ENCODE measurements at regions not wholly inside any gene's neighbourhood (a gene's known extent, or its start where the extent isn't known, plus 50 kb on each side); places are given as distances from the start of the nearest gene placed in this dataset.

GRCh38 chr3:22098021-22098420 lies 347.0 kb upstream of the ZNF385D start:
- 0 out of 2 replicates have a peak, but pooled peaks have one; percentile 24 for TF ChIP-seq ISL1 (CRISPR knock-in tag; IDR thresholded peaks at IDR 0.05)
- no peak for TF ChIP-seq ZNF70 (CRISPR knock-in tag; IDR thresholded peaks at IDR 0.05)
- no peak for ATAC-seq

DNA sequence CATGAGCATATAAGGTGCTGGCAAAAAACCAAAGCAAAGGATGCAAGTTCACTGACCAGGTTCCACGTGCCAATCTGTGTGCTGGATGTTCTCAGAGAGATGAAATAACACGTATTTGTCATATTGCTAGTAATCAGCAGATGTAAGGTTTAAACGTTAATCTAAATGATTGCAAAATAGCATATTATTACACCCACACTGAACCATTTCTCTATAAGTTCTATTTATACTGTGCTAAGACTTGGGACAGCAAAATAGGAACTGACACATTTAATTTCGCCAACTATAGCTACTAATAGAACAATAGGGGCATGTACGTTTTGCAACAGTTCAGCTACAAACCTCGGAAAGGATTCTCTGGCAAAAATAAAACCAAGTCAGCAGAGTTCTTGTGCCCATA lies 350.3 kb upstream of the ZNF385D start:
- TF ChIP-seq ISL1 (CRISPR knock-in tag; IDR thresholded peaks at IDR 0.05), result no peak
- TF ChIP-seq ZNF70 (CRISPR knock-in tag; IDR thresholded peaks at IDR 0.05), result no peak
- TF ChIP-seq ZNF8 (CRISPR knock-in tag; IDR thresholded peaks at IDR 0.05), result no peak
- TF ChIP-seq TOX (CRISPR knock-in tag; IDR thresholded peaks at IDR 0.05; ENCODE audit: borderline replicate concordance), result no peak
- TF ChIP-seq, protein P1, sequence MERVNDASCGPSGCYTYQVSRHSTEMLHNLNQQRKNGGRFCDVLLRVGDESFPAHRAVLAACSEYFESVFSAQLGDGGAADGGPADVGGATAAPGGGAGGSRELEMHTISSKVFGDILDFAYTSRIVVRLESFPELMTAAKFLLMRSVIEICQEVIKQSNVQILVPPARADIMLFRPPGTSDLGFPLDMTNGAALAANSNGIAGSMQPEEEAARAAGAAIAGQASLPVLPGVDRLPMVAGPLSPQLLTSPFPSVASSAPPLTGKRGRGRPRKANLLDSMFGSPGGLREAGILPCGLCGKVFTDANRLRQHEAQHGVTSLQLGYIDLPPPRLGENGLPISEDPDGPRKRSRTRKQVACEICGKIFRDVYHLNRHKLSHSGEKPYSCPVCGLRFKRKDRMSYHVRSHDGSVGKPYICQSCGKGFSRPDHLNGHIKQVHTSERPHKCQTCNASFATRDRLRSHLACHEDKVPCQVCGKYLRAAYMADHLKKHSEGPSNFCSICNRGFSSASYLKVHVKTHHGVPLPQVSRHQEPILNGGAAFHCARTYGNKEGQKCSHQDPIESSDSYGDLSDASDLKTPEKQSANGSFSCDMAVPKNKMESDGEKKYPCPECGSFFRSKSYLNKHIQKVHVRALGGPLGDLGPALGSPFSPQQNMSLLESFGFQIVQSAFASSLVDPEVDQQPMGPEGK (CRISPR knock-in tag; IDR thresholded peaks at IDR 0.05; ENCODE audit: borderline replicate concordance), result no peak
- TF ChIP-seq PPARA (CRISPR knock-in tag; IDR thresholded peaks at IDR 0.05; ENCODE audit: borderline replicate concordance), result no peak
- no peak for TF ChIP-seq ZNF565 (CRISPR knock-in tag; conservative IDR thresholded peaks at IDR 0.05; ENCODE audit: low read depth)
- TF ChIP-seq ZC3H10 (CRISPR knock-in tag; IDR thresholded peaks at IDR 0.05), result no peak

GRCh38 chr3:22101811-22102210 lies 350.8 kb upstream of the ZNF385D start:
- no peak for ATAC-seq
- TF ChIP-seq TSHZ2 (CRISPR knock-in tag; IDR thresholded peaks at IDR 0.05), result no peak
- TF ChIP-seq GLIS3 (CRISPR knock-in tag; IDR thresholded peaks at IDR 0.05), result no peak
- TF ChIP-seq PPARA (CRISPR knock-in tag; IDR thresholded peaks at IDR 0.05; ENCODE audit: borderline replicate concordance), result no peak
- TF ChIP-seq, protein P2, sequence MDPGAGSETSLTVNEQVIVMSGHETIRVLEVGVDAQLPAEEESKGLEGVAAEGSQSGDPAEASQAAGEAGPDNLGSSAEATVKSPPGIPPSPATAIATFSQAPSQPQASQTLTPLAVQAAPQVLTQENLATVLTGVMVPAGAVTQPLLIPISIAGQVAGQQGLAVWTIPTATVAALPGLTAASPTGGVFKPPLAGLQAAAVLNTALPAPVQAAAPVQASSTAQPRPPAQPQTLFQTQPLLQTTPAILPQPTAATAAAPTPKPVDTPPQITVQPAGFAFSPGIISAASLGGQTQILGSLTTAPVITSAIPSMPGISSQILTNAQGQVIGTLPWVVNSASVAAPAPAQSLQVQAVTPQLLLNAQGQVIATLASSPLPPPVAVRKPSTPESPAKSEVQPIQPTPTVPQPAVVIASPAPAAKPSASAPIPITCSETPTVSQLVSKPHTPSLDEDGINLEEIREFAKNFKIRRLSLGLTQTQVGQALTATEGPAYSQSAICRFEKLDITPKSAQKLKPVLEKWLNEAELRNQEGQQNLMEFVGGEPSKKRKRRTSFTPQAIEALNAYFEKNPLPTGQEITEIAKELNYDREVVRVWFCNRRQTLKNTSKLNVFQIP (CRISPR knock-in tag; IDR thresholded peaks at IDR 0.05; ENCODE audit: borderline replicate concordance, low read depth), result no peak
- no peak for TF ChIP-seq TCF4 (CRISPR knock-in tag; IDR thresholded peaks at IDR 0.05; ENCODE audit: borderline replicate concordance)
- TF ChIP-seq, protein P3, sequence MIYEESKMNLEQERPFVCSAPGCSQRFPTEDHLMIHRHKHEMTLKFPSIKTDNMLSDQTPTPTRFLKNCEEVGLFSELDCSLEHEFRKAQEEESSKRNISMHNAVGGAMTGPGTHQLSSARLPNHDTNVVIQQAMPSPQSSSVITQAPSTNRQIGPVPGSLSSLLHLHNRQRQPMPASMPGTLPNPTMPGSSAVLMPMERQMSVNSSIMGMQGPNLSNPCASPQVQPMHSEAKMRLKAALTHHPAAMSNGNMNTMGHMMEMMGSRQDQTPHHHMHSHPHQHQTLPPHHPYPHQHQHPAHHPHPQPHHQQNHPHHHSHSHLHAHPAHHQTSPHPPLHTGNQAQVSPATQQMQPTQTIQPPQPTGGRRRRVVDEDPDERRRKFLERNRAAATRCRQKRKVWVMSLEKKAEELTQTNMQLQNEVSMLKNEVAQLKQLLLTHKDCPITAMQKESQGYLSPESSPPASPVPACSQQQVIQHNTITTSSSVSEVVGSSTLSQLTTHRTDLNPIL (CRISPR knock-in tag; IDR thresholded peaks at IDR 0.05; ENCODE audit: low read depth), result no peak
- no peak for TF ChIP-seq BACH2 (CRISPR knock-in tag; IDR thresholded peaks at IDR 0.05; ENCODE audit: borderline replicate concordance)
- TF ChIP-seq ZNF565 (CRISPR knock-in tag; conservative IDR thresholded peaks at IDR 0.05; ENCODE audit: low read depth), result no peak
- no peak for TF ChIP-seq ESRRG (CRISPR knock-in tag; IDR thresholded peaks at IDR 0.05)
- TF ChIP-seq SNAI2 (CRISPR knock-in tag; IDR thresholded peaks at IDR 0.05), result no peak
- no peak for TF ChIP-seq ZC3H10 (CRISPR knock-in tag; IDR thresholded peaks at IDR 0.05)

More for the DNA sequence above, 350.3 kb upstream of the ZNF385D start:
- ATAC-seq, result no peak

DNA sequence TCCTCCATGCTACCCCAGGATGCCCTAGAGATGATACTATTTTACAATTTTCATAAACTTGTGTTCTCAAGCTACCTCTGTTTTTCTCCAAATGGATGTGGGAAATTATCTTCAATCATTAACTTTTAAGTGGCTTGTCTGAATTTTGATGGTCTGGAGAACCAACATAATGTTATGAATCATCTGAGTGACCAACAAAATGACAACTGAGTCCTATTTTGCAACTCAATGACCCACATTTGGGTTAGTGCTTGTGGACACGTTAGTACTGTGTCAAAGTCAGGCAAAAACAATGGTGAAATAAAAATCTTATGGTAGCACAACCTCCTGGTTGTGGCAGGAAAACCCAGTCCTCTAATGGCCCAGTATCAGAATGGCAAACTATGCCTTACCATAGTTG lies 352.4 kb upstream of the ZNF385D start:
- no peak for ATAC-seq
- no peak for TF ChIP-seq TOX (CRISPR knock-in tag; IDR thresholded peaks at IDR 0.05; ENCODE audit: borderline replicate concordance)
- TF ChIP-seq ISL1 (CRISPR knock-in tag; IDR thresholded peaks at IDR 0.05), result no peak
- TF ChIP-seq ESRRG (CRISPR knock-in tag; IDR thresholded peaks at IDR 0.05), result no peak
- no peak for TF ChIP-seq ZFP30 (CRISPR knock-in tag; IDR thresholded peaks at IDR 0.05)
- no peak for TF ChIP-seq ZNF8 (CRISPR knock-in tag; IDR thresholded peaks at IDR 0.05)
- no peak for TF ChIP-seq TSHZ2 (CRISPR knock-in tag; IDR thresholded peaks at IDR 0.05)
- no peak for TF ChIP-seq OSR1 (CRISPR knock-in tag; IDR thresholded peaks at IDR 0.05)
- no peak for TF ChIP-seq PPARA (CRISPR knock-in tag; IDR thresholded peaks at IDR 0.05; ENCODE audit: borderline replicate concordance)
- TF ChIP-seq CSDC2 (CRISPR knock-in tag; IDR thresholded peaks at IDR 0.05), result no peak
- no peak for TF ChIP-seq CSRNP3 (CRISPR knock-in tag; IDR thresholded peaks at IDR 0.05)
- TF ChIP-seq ZNF565 (CRISPR knock-in tag; conservative IDR thresholded peaks at IDR 0.05; ENCODE audit: low read depth), result no peak

All from SK-N-SH treated with all-trans-retinoic acid at 6 μM for 48 hours (cell line).